GM21723 (cell line): ENCODE measurements at regions not wholly inside any gene's neighbourhood (a gene's known extent, or its start where the extent isn't known, plus 50 kb on each side); places are given as distances from the start of the nearest gene placed in this dataset.

Source experiments
- ATAC-seq: cut with Tn5 transposase; IDR thresholded peaks from one replicate; pipeline ENCODE4 v1.9.1; 2021; ENCODE audit warnings: mild to moderate bottlenecking, moderate library complexity; ENCODE audit not compliant: unreplicated experiment

- ATAC-seq, result no peak
Measured at GRCh38 chr15:46682969-46683791, 1034.1 kb upstream of the SEMA6D start.

GRCh38 chr15:46685096-46685495 is 1032.2 kb upstream of the SEMA6D start:
- no peak for ATAC-seq

- ATAC-seq, result no peak
Measured at GRCh38 chr15:46685681-46686080, 1031.6 kb upstream of the SEMA6D start.

- ATAC-seq, result no peak
Measured at GRCh38 chr15:46696281-46696680, 1021.0 kb upstream of the SEMA6D start.

- no peak for ATAC-seq
Measured at GRCh38 chr15:46701346-46701745, 1016.0 kb upstream of the SEMA6D start.

GRCh38 chr15:46701896-46702295 is 1015.4 kb upstream of the SEMA6D start:
- ATAC-seq, result no peak

DNA sequence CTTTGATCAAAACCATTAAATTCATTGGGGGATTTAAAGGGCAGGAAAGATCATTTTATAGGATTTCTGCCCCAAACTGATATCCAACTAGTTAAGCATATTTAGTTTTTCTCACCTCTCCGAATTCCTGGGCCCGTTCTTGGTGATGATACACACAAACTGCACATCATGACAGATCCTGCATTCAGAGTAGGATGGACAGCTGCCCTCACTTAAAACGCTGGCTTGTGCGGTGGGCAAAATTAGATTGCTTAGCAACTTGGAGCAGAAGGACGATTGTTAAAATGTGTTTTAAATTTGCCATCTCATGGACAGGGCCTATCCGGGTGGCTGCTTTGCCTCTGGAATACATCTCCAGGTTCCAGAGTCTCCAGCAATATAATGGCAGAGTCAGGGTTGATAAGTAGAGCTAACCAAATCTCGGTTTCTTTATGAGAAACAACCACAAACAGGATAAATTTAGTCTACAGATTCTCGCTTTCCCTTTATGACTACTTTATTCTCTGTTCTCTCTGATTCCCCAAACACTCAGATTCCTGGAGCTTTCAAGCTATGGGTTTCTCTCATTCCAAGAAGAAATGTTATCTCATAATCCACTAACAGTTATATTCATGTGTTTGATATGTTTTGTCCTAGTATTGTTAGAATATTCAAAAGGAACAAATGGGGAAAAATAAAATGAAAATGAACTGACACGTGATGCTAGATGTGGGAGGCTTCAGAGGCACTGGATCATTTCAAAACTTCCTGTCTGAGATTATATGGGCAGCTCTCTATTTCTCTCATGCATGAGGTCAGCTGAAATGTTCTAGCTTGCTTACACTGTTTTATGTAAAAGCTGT is 1014.1 kb upstream of the SEMA6D start:
- peak; percentile 63 for ATAC-seq

- peak; percentile 47 for ATAC-seq
Measured at GRCh38 chr15:46703871-46704637, 1013.3 kb upstream of the SEMA6D start.

GRCh38 chr15:46707452-46707851 is 1009.9 kb upstream of the SEMA6D start:
- no peak for ATAC-seq

DNA sequence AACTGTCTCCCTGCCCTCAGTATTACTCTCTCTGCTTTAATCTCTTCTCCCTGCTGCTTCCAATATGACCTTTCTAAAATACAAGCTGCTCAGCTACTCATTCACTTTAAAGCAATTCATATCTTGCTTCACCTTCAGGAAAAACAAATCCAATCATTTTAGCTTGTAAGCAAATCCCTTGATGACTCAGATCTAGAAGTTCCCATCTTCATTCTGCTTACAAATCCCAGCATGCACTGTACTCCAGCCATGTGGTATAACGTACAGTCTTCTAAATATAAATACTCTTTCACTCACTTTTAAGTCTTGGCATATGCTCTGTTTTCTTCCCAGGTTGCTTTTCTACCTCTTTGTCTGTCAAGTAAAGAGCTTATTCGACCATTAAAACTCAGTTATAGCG is 1009.1 kb upstream of the SEMA6D start:
- ATAC-seq, result no peak

DNA sequence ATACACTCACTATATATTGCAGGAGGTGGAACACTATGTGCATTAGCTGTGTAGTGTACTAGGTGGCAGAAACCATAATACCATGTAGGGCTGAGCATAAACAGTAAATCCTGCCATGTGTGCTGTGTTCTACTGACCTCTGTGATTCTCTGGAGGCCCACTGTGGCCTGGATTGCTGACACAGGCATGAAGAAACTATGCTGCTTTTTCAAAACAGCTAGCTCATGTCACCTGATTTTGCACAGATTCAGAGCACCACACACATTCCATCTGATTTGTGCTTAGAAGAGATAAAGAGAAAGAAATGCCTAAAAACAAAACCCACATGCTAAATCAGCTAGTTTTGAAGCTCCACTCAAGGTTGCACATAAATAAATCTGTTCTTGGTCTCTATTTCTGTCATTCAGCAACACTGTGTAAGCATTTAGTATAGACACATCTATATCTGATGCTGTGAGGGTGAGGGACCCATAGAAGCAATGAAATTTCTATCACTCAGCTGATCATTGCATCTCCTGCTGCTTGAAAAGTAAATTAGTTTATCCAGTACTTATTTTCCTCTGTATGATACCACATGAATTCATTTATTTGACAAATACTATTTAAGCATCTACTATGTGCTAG is 1007.7 kb upstream of the SEMA6D start:
- ATAC-seq, result no peak

GRCh38 chr15:46710401-46710960 is 1006.8 kb upstream of the SEMA6D start:
- no peak for ATAC-seq

DNA sequence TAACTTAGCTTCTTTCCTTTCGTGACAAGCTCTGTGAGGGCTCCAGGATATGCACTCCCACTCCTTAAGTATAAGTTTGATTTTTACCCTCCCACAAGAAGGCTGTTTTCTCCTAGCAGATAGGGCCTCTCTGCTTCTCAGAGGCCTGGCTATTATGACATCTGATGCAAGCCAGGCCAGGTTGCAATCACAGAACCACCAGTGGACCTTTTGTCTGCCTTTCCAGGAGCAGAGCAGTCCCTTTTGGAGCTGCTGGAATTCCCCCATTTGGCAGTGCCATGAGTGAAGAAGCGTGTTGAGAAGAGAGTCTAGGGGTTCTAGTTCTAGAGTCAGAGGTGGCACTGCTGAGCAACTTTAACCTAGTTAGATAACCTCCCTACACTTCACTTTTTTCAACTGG is 1004.3 kb upstream of the SEMA6D start:
- ATAC-seq, result no peak

- ATAC-seq, result no peak
Measured at GRCh38 chr15:46714950-46715349, 1002.4 kb upstream of the SEMA6D start.

GRCh38 chr15:46723308-46723707 is 994.0 kb upstream of the SEMA6D start:
- ATAC-seq, result no peak

GRCh38 chr15:46732060-46732459 is 985.2 kb upstream of the SEMA6D start:
- no peak for ATAC-seq

DNA sequence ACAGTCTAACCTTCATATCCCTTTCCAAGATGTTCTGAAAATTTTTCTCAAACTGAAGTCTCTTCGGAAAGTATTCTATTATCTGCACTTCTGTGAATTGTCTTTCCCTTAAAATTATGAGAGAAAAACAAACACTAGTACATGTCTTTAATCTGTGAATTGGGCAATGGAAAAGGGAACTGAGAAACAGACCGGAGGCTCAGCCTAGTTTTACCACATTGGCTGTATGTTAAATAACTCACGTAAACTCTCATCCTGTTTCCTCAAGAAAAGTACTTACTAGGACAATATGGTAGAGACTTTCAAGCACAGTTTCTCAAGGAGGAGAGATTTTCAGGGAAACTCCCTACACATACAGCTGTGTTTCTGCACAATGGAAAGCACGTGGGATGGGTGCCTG is 982.2 kb upstream of the SEMA6D start:
- ATAC-seq, result no peak

DNA sequence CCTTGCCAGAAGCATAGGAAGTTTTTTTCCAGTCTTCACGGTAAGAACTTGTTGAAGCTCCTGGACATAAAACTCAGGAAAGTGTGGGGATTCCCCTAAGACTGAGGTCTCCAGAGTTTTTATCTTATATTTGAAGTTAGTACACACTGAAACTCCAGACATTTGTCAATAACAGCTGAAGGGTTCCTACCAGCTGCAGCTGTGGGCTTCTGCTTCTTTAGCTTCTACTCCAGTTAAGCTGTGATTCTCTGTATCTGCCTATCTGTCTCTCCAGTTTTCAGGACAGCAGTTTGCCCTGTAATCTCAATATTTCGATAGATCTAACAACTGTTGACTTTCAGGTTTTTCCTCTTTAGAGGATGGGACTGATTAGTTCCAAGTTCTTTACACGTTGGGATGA is 966.0 kb upstream of the SEMA6D start:
- no peak for ATAC-seq

- no peak for ATAC-seq
Measured at GRCh38 chr15:46753946-46754345, 963.4 kb upstream of the SEMA6D start.

GRCh38 chr15:46763091-46763490 is 954.2 kb upstream of the SEMA6D start:
- no peak for ATAC-seq

DNA sequence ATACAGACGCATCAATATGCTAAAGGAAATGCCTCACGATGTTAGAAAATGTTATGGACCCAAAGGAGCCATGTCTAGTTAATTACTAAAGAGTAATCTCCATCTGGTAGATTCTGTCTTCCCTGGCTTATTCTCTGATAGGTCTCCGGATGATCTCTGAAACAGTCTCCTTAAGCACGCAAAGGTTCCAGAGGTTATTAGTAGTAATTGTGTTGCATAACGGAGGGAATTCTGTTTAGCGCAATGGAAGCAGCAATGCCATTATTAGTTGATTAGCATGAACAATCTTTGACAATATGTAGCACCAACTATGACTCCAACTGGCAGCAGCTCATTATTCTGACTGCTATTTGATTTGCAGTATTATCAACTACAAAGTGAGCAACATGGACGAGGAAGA is 952.5 kb upstream of the SEMA6D start:
- no peak for ATAC-seq
